ENCODE measurements at regions not wholly inside any gene's neighbourhood (a gene's known extent, or its start where the extent isn't known, plus 50 kb on each side); places are given as distances from the start of the nearest gene placed in this dataset.
"Not testable (repeated sequence)": the region's sequence is repeated elsewhere in the genome, so short reads cannot be mapped to it uniquely, and the experiment has no call there.

DNA sequence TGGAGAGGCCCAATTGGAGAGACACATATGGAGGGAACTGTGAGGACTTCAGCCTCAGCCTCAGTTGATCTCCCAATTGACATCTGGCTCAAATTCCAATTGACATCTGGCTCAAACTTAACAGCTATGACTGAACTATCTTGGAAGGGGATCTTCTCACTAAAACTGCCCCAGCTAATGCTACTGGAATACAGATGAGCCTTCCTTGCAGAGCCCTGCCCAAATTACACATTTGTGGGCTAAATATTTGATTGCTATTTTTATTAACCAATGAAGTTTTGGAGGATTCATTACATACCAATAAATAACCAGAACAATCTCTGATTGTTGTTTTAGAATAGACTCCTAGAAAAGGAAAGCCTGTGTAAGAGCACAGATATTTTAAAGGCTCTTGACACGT lies 189.0 kb upstream of the THUMPD2 start (continued):
- TF ChIP-seq, protein P1, sequence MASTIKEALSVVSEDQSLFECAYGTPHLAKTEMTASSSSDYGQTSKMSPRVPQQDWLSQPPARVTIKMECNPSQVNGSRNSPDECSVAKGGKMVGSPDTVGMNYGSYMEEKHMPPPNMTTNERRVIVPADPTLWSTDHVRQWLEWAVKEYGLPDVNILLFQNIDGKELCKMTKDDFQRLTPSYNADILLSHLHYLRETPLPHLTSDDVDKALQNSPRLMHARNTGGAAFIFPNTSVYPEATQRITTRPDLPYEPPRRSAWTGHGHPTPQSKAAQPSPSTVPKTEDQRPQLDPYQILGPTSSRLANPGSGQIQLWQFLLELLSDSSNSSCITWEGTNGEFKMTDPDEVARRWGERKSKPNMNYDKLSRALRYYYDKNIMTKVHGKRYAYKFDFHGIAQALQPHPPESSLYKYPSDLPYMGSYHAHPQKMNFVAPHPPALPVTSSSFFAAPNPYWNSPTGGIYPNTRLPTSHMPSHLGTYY (CRISPR knock-in tag; IDR thresholded peaks at IDR 0.05): no peak
- TF ChIP-seq RORB (CRISPR knock-in tag; IDR thresholded peaks at IDR 0.05) (no peak), GABPB1 (CRISPR knock-in tag; IDR thresholded peaks at IDR 0.05) (no peak), ZNF423 (CRISPR knock-in tag; IDR thresholded peaks at IDR 0.05) (no peak), ESRRA (CRISPR knock-in tag; IDR thresholded peaks at IDR 0.05; ENCODE audit: borderline replicate concordance) (no peak)
- TF ChIP-seq, protein P2, sequence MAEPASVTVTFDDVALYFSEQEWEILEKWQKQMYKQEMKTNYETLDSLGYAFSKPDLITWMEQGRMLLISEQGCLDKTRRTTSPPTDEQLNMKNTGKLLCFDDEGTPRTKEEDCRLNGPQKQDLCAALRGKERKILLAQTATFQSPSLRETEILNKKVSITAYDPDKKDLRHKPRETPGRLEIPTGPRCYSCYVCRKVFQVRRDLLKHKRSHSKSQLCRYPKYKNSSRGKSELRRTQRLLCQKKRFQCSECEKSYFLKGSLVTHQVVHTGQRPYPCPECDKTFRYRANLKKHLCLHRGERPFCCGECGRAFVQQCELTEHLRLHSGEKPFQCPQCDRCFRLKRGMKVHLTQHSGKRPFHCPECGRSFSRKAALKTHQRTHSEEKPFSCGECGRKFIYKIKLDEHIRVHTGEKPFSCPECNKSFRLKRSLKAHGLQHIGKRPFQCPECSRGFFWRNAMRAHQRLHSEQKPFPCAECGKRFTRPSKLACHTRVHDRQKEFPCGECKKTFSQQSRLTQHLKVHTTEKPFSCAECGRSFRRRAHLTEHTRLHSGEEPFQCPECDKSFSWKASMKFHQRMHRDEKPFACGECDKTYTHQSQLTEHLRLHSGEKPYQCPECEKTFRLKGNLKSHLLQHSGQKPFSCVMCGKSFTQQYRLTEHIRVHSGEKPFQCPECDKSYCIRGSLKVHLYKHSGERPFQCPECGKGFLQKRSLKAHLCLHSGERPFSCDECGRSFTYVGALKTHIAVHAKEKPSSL (CRISPR knock-in tag; conservative IDR thresholded peaks at IDR 0.05): no peak
- TF ChIP-seq, protein P3, sequence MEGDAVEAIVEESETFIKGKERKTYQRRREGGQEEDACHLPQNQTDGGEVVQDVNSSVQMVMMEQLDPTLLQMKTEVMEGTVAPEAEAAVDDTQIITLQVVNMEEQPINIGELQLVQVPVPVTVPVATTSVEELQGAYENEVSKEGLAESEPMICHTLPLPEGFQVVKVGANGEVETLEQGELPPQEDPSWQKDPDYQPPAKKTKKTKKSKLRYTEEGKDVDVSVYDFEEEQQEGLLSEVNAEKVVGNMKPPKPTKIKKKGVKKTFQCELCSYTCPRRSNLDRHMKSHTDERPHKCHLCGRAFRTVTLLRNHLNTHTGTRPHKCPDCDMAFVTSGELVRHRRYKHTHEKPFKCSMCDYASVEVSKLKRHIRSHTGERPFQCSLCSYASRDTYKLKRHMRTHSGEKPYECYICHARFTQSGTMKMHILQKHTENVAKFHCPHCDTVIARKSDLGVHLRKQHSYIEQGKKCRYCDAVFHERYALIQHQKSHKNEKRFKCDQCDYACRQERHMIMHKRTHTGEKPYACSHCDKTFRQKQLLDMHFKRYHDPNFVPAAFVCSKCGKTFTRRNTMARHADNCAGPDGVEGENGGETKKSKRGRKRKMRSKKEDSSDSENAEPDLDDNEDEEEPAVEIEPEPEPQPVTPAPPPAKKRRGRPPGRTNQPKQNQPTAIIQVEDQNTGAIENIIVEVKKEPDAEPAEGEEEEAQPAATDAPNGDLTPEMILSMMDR (IDR thresholded peaks at IDR 0.05): no peak

GRCh38 chr2:39960681-39961080 lies 181.6 kb upstream of the THUMPD2 start:
- DNase-seq (ENCODE audit: low spot score); CTCF ChIA-PET; H3K4me1 Mint-ChIP-seq; POLR2A ChIA-PET; H3K36me3 Mint-ChIP-seq; H3K27me3 Mint-ChIP-seq (ENCODE audit: low read depth); H3K27ac Mint-ChIP-seq; H3K4me3 Mint-ChIP-seq; ATAC-seq: not testable (repeated sequence)
- H3K9me3 Mint-ChIP-seq: peaks cover 28% of the 10 kb centered on the region

DNA sequence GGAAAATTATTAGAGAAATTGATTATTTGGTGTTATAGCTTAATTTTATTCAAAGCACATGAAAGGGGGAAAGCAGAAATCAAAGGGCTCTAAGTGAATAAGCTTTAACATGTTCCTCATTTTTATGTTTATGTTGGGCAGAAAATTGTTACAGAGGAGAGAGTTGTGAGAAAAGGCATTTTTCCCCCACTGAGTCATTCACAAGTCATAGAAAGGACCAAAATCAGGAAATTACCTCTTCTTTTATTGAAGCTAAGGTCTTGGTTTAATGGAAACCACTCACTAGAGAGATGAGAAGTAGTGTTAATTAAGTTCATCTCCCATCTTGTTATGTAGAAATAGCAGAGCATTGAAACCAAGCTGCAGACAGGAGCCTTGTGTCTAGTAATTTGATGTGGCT lies 175.3 kb upstream of the THUMPD2 start:
- Mint-ChIP-seq H3K27me3 (ENCODE audit: low read depth) (no peaks in the 10 kb centered on the region), H3K9me3 (peaks cover 8% of the 10 kb centered on the region), H3K36me3 (no peaks in the 10 kb centered on the region), H3K4me3 (no peak overlapping the region), H3K27ac (no peak overlapping the region), H3K4me1 (peaks cover 4% of the 10 kb centered on the region; the same call in 1 of the 2 replicates)
- ATAC-seq (no peak), DNase-seq (ENCODE audit: low spot score) (no peak)
- ChIA-PET POLR2A (no interaction called here), CTCF (interaction anchor here (2.6 kb wide), 1 partner anchor 41 kb away, joined by 6 read pairs; no protein-coding TSS in a partner anchor)
- TF ChIP-seq, protein P4, sequence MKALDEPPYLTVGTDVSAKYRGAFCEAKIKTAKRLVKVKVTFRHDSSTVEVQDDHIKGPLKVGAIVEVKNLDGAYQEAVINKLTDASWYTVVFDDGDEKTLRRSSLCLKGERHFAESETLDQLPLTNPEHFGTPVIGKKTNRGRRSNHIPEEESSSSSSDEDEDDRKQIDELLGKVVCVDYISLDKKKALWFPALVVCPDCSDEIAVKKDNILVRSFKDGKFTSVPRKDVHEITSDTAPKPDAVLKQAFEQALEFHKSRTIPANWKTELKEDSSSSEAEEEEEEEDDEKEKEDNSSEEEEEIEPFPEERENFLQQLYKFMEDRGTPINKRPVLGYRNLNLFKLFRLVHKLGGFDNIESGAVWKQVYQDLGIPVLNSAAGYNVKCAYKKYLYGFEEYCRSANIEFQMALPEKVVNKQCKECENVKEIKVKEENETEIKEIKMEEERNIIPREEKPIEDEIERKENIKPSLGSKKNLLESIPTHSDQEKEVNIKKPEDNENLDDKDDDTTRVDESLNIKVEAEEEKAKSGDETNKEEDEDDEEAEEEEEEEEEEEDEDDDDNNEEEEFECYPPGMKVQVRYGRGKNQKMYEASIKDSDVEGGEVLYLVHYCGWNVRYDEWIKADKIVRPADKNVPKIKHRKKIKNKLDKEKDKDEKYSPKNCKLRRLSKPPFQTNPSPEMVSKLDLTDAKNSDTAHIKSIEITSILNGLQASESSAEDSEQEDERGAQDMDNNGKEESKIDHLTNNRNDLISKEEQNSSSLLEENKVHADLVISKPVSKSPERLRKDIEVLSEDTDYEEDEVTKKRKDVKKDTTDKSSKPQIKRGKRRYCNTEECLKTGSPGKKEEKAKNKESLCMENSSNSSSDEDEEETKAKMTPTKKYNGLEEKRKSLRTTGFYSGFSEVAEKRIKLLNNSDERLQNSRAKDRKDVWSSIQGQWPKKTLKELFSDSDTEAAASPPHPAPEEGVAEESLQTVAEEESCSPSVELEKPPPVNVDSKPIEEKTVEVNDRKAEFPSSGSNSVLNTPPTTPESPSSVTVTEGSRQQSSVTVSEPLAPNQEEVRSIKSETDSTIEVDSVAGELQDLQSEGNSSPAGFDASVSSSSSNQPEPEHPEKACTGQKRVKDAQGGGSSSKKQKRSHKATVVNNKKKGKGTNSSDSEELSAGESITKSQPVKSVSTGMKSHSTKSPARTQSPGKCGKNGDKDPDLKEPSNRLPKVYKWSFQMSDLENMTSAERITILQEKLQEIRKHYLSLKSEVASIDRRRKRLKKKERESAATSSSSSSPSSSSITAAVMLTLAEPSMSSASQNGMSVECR (CRISPR knock-in tag; IDR thresholded peaks at IDR 0.05; ENCODE audit: borderline replicate concordance): no peak
- TF ChIP-seq ZNF396 (CRISPR knock-in tag; IDR thresholded peaks at IDR 0.05; ENCODE audit: borderline replicate concordance) (no peak), MAX (CRISPR knock-in tag; IDR thresholded peaks at IDR 0.05) (no peak), EMX1 (CRISPR knock-in tag; IDR thresholded peaks at IDR 0.05) (no peak), USF1 (CRISPR knock-in tag; IDR thresholded peaks at IDR 0.05) (no peak), NFATC4 (CRISPR knock-in tag; IDR thresholded peaks at IDR 0.05) (no peak), ZNF232 (CRISPR knock-in tag; IDR thresholded peaks at IDR 0.05) (no peak), MXD4 (CRISPR knock-in tag; IDR thresholded peaks at IDR 0.05; ENCODE audit: borderline replicate concordance) (no peak), MYBL2 (CRISPR knock-in tag; IDR thresholded peaks at IDR 0.05) (no peak), CBFB (CRISPR knock-in tag; IDR thresholded peaks at IDR 0.05; ENCODE audit: low read depth) (no peak), GRHL2 (CRISPR knock-in tag; IDR thresholded peaks at IDR 0.05; ENCODE audit: insufficient replicate concordance, severe bottlenecking) (no peak), ZNF416 (CRISPR knock-in tag; IDR thresholded peaks at IDR 0.05) (no peak)
- TF ChIP-seq, protein P3 (IDR thresholded peaks at IDR 0.05): no peak

Data from WTC11 (cell line).